ENCODE measurements at regions not wholly inside any gene's neighbourhood (a gene's known extent, or its start where the extent isn't known, plus 50 kb on each side); places are given as distances from the start of the nearest gene placed in this dataset.

GRCh38 chr1:11338284-11338924 is 65.4 kb downstream of the UBIAD1 start:
- DNase-seq (no peak), ATAC-seq (no peak)
- H3K27me3 Mint-ChIP-seq = peaks cover 31% of the 10 kb centered on the region
- no peak overlapping the region for H3K4me3 Mint-ChIP-seq
- no peaks in the 10 kb centered on the region for H3K9me3 Mint-ChIP-seq
- H3K27ac Mint-ChIP-seq = no peak overlapping the region
- peaks cover 16% of the 10 kb centered on the region for H3K4me1 Mint-ChIP-seq

DNA sequence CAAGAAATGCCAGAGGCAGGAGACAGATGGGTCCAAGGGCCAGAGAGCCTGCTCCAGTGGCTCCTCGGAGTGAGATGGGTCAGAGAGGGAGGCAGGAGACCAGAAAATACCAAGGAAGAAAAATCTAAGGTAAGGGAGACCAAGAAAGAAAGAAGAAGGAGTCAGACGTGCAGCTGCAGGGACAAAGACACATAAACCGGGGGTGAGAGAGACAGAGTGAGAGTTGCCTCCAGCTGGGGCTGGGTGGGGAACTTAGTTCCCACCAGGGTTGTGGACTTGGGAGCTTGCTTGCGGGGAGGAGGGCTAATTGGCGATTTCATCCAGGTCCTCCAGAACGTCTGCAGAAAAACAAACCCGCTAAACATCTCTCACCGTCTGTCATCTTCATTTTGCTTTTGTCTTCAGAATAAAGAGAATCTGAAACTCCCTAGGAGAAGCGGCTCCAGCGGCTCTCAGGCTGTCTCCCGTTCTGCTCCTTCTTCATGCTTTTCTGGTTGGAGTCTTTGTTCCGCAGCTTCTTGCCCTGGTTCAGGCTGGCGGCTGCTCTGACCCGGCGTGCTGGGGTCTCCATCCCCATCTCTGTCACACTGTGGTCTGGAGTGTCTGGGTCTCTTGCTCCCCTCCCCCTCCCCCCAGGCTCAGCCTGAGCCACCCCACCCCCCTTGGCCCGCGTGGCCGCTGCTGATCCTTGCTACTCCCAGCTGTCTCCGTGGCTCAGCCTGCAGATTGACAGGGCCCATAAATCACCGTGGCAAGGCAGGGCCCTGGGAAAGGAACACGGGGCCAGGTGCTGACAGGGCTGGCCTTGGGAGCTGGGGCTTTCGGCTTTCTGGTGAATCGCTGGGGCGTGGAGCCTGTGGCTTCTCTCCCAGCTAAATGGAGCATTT is 66.6 kb downstream of the UBIAD1 start:
- peaks cover 16% of the 10 kb centered on the region for H3K4me1 Mint-ChIP-seq
- no peak overlapping the region for H3K4me3 Mint-ChIP-seq
- H3K27ac Mint-ChIP-seq = peak overlapping the region in 1 of 2 donors; percentile 42
- ATAC-seq (no peak), DNase-seq (no peak)
- H3K9me3 Mint-ChIP-seq = no peaks in the 10 kb centered on the region
- H3K27me3 Mint-ChIP-seq = peaks cover 31% of the 10 kb centered on the region

DNA sequence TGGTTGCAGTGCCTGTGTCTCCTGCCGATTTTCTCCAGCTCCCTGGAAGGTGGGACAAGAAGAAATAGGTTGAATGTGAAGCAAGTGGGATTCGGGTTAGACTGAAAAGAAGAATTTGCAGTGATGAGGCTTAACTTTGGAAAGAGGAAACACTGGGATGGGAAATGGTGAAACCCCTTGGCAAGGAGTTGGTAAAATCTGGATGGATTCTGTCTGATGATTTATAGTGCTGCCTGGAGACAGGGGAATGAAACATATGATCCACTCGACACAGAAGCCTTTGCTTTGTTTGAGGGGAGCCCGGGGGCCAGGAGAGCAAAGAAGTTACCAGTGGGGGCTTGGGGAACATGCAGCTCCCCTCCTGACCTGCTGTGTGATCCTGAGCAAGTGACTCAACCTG is 67.2 kb downstream of the UBIAD1 start:
- Mint-ChIP-seq H3K4me1 (peaks cover 16% of the 10 kb centered on the region), H3K4me3 (no peak overlapping the region), H3K9me3 (no peaks in the 10 kb centered on the region), H3K27me3 (peaks cover 31% of the 10 kb centered on the region), H3K27ac (no peak overlapping the region)
- DNase-seq = no peak
- no peak for ATAC-seq

- Mint-ChIP-seq H3K9me3 (no peaks in the 10 kb centered on the region), H3K27me3 (peaks cover 31% of the 10 kb centered on the region), H3K27ac (no peak overlapping the region), H3K4me1 (peaks cover 16% of the 10 kb centered on the region), H3K4me3 (no peak overlapping the region)
- DNase-seq = no peak
- ATAC-seq = no peak
Measured at GRCh38 chr1:11341901-11342552, 69.0 kb downstream of the UBIAD1 start.

DNA sequence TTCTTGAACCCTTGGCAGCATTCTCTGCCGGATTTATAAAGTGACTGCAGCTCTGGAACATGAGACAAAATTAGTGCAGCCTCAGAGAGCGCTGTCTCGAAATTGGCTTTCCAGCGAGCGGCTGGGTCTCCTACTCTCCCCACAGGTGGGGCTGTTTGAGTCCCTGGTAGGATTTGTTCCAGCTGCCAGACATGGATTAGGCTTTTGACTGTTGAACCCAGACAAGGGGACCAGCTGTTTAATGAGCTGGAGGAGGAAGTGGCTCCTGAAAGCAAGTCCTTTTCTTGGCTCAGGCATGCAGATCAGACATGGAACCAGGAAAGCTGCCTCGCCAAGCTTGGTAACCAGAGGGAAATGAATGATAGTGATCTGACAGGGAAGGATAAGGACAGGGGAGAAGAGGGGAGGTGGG is 69.6 kb downstream of the UBIAD1 start:
- Mint-ChIP-seq H3K27me3 (peaks cover 31% of the 10 kb centered on the region), H3K4me1 (peaks cover 13% of the 10 kb centered on the region), H3K9me3 (no peaks in the 10 kb centered on the region), H3K4me3 (no peak overlapping the region), H3K27ac (no peak overlapping the region)
- ATAC-seq = no peak
- DNase-seq = no peak

GRCh38 chr1:11345971-11346715 is 73.1 kb downstream of the UBIAD1 start:
- no peak for DNase-seq
- H3K27ac Mint-ChIP-seq = no peak overlapping the region
- peaks cover 13% of the 10 kb centered on the region for H3K4me1 Mint-ChIP-seq
- peaks cover 14% of the 10 kb centered on the region for H3K27me3 Mint-ChIP-seq
- no peak overlapping the region for H3K4me3 Mint-ChIP-seq
- no peak for ATAC-seq
- H3K9me3 Mint-ChIP-seq = peaks cover 0 to 8% of the 10 kb centered on the region in 2 donors

- Mint-ChIP-seq H3K27me3 (peaks cover 14% of the 10 kb centered on the region), H3K4me3 (no peak overlapping the region), H3K27ac (no peak overlapping the region), H3K9me3 (peaks cover 5 to 20% of the 10 kb centered on the region in 2 donors), H3K4me1 (peaks cover 34% of the 10 kb centered on the region)
- no peak for ATAC-seq
- DNase-seq = no peak
Measured at GRCh38 chr1:11350265-11350664, 77.3 kb downstream of the UBIAD1 start.

- Mint-ChIP-seq H3K4me1 (peaks cover 47% of the 10 kb centered on the region), H3K9me3 (peaks cover 5 to 20% of the 10 kb centered on the region in 2 donors), H3K27me3 (peaks cover 27% of the 10 kb centered on the region), H3K4me3 (no peak overlapping the region), H3K27ac (no peak overlapping the region)
- ATAC-seq (no peak), DNase-seq (no peak)
Measured at GRCh38 chr1:11352058-11352715, 79.2 kb downstream of the UBIAD1 start.

DNA sequence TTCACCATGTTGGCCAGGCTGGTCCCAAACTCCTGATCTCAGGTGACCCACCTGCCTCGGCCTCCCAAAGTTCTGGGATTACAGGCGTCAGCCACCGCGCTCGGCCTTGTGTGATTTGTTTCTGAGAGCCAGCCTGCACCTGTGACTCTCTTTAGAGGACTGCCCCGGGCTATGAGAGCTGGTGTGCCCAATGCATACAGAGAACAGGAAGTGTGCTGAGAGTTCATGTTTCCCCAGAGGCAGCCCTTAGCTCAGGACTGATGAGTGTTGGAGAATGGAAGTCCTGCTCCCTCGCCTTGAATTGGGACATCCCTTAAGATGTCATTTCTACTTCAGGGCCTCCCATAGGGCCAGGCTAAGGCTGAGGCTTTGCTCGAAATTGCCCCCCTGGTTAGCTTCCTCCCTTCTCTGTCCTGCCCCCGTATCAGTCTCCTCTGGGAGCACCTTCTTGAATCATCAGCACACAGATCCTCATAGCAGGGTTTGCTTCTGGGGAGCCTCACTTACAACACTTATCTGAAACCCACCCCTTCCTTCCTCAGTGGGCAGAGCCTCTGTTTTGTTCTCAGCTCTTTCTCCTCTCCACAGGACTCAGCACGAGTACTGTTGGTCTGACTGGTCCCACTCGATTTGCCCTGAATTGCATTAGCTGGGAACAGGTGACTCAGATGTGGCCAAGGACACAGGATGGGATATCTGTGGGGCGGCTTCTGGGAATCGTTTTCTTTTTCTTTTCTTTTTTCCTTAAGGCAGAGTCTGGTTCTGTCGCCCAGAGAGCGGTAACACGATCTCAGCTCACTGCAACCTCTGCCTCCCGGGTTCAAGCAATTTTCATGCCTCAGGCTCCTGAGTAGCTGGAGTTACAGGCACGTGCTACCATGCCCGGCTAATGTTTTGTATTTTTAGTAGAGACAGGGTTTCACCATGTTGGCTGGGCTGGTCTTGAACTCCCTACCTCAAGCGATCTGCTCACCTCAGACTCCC is 80.1 kb downstream of the UBIAD1 start:
- peaks cover 5 to 20% of the 10 kb centered on the region in 2 donors for H3K9me3 Mint-ChIP-seq
- H3K4me1 Mint-ChIP-seq = peaks cover 47% of the 10 kb centered on the region
- DNase-seq = no peak
- H3K4me3 Mint-ChIP-seq = peak overlapping the region in 1 of 2 donors; percentile 35
- peak overlapping the region in 1 of 2 donors; percentile 46 for H3K27ac Mint-ChIP-seq
- ATAC-seq = no peak
- peaks cover 34% of the 10 kb centered on the region for H3K27me3 Mint-ChIP-seq

GRCh38 chr1:11354893-11355553 is 82.0 kb downstream of the UBIAD1 start:
- peaks cover 26% of the 10 kb centered on the region for H3K27me3 Mint-ChIP-seq
- H3K4me1 Mint-ChIP-seq = peaks cover 40% of the 10 kb centered on the region
- H3K4me3 Mint-ChIP-seq = no peak overlapping the region
- H3K27ac Mint-ChIP-seq = peak overlapping the region in 1 of 2 donors; percentile 31
- no peak for ATAC-seq
- DNase-seq = no peak
- peaks cover 5 to 13% of the 10 kb centered on the region in 2 donors for H3K9me3 Mint-ChIP-seq

- H3K4me1 Mint-ChIP-seq = peaks cover 35% of the 10 kb centered on the region
- peaks cover 5 to 13% of the 10 kb centered on the region in 2 donors for H3K9me3 Mint-ChIP-seq
- no peak overlapping the region for H3K4me3 Mint-ChIP-seq
- DNase-seq = no peak
- no peak overlapping the region for H3K27ac Mint-ChIP-seq
- ATAC-seq = no peak
- H3K27me3 Mint-ChIP-seq = peaks cover 20% of the 10 kb centered on the region
Measured at GRCh38 chr1:11355559-11356475, 82.8 kb downstream of the UBIAD1 start.

DNA sequence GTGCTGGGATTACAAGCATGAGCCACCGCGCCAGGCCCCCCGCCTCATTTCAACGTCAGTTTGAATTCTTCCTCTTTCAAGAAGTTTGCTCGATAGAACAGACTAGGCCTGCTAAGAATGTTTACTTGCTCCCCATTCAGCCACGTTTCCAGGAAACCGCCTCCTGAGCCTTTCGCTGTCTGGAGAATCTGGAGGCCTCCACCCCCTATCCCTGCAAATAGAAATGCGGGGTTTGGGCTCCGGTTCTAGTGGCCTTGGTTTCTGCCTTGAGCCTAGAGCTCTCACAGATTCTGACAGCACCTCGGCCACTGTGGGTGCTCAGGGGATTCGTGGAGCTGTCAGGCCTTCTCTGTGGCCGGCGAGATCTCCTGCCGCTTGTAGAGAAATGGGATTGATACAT is 84.3 kb downstream of the UBIAD1 start:
- Mint-ChIP-seq H3K4me3 (no peak overlapping the region), H3K27me3 (peaks cover 20% of the 10 kb centered on the region), H3K9me3 (peaks cover 5 to 7% of the 10 kb centered on the region in 2 donors), H3K4me1 (peaks cover 30% of the 10 kb centered on the region), H3K27ac (no peak overlapping the region)
- DNase-seq (no peak), ATAC-seq (no peak)

GRCh38 chr1:11358984-11359383 is 86.0 kb downstream of the UBIAD1 start:
- Mint-ChIP-seq H3K27ac (no peak overlapping the region), H3K4me3 (no peak overlapping the region), H3K4me1 (peaks cover 16% of the 10 kb centered on the region), H3K27me3 (peaks cover 20% of the 10 kb centered on the region), H3K9me3 (peaks cover 5 to 7% of the 10 kb centered on the region in 2 donors)
- ATAC-seq (no peak), DNase-seq (no peak)

All from stimulated activated naive CD8-positive, alpha-beta T cell treated with anti-CD3 and anti-CD28 coated beads, Interleukin-15, amount 100 ng/mL, for 72 hours (primary cell).